SU-DHL-6 (cell line): ENCODE measurements at regions not wholly inside any gene's neighbourhood (a gene's known extent, or its start where the extent isn't known, plus 50 kb on each side); places are given as distances from the start of the nearest gene placed in this dataset.

Experiments used
- H2AFZ ChIP-seq: fragments of 200-600 bp; sonication (generic); 2 replicates; pipeline ENCODE4 v1.6.1; 2014; ENCODE audit warnings: low read depth, mild to moderate bottlenecking, moderate library complexity, mixed read lengths, antibody characterized with exemption, low read length; ENCODE audit not compliant: severe bottlenecking
- H3F3A ChIP-seq: fragments of 200-600 bp; shearing (Covaris generic); 2 replicates; pipeline ENCODE4 v1.6.0; 2016; ENCODE audit warnings: antibody characterized with exemption, mild to moderate bottlenecking; ENCODE audit not compliant: insufficient read depth
- H3K27ac ChIP-seq: fragments of 200-600 bp; sonication (generic); 2 replicates; pipeline ENCODE4 v1.5.1; 2016; ENCODE audit warnings: low read depth, mild to moderate bottlenecking, low read length, moderate library complexity, mixed read lengths
- H3K27me3 ChIP-seq: fragments of 200-600 bp; sonication (generic), shearing (Covaris generic); 2 replicates; pipeline ENCODE4 v1.6.0; 2014; ENCODE audit warnings: mild to moderate bottlenecking, low read length
- H3K36me3 ChIP-seq: fragments of 200-600 bp; sonication (generic); 2 replicates; pipeline ENCODE4 v1.6.1; 2014; ENCODE audit warnings: mild to moderate bottlenecking, low read length, mixed read lengths
- H3K4me2 ChIP-seq: fragments of 300-600, 200-600 bp; shearing (Covaris generic), sonication (generic); 2 replicates; pipeline ENCODE4 v1.6.0; 2014; ENCODE audit warnings: low read length, low read depth, mild to moderate bottlenecking; ENCODE audit not compliant: poor library complexity, severe bottlenecking
- H3K4me3 ChIP-seq: fragments of 200-600 bp; sonication (generic); 2 replicates; pipeline ENCODE4 v1.5.1; 2014; ENCODE audit warnings: antibody characterized with exemption, low read length, mild to moderate bottlenecking, mixed read lengths; ENCODE audit not compliant: insufficient read depth, poor library complexity, severe bottlenecking
- H3K79me2 ChIP-seq: fragments of 200-600 bp; sonication (generic); 2 replicates; pipeline ENCODE4 v1.6.1; 2014; ENCODE audit warnings: mild to moderate bottlenecking, low read length, moderate library complexity; ENCODE audit not compliant: insufficient read depth
- H3K9ac ChIP-seq: fragments of 200-600 bp; sonication (generic); 2 replicates; pipeline ENCODE4 v1.7.0; 2014; ENCODE audit warnings: mild to moderate bottlenecking, low read length
- H3K9me2 ChIP-seq: fragments of 200-600 bp; sonication (generic); replicated peaks from 2 replicates; pipeline ENCODE4 v1.6.1; 2014; ENCODE audit warnings: low read length; ENCODE audit not compliant: insufficient read depth
- H3K9me3 ChIP-seq: fragments of 200-600 bp; sonication (generic); 2 replicates; pipeline ENCODE4 v1.6.1; 2014; ENCODE audit warnings: low read length, mixed read lengths; ENCODE audit not compliant: insufficient read depth
- H4K20me1 ChIP-seq: fragments of 200-600 bp; sonication (generic); 2 replicates; pipeline ENCODE4 v1.6.1; 2014; ENCODE audit warnings: low read depth, mild to moderate bottlenecking, antibody characterized with exemption, low read length, moderate library complexity, mixed read lengths
- CTCF ChIP-seq: fragments of 200-600 bp; sonication (generic); IDR thresholded peaks from one replicate; pipeline ENCODE4 v1.5.1; 2017; ENCODE audit warnings: antibody characterized with exemption, mild to moderate bottlenecking, low read length, moderate library complexity; ENCODE audit not compliant: insufficient read depth, poor library complexity, severe bottlenecking
- EZH2phosphoT487 ChIP-seq: fragments of 200-600 bp; sonication (generic), shearing (Covaris generic); conservative IDR thresholded peaks from 2 replicates; pipeline ENCODE4 v1.6.1; 2018; ENCODE audit warnings: mild to moderate bottlenecking, antibody characterized with exemption, low read length, moderate library complexity, mixed read lengths

DNA sequence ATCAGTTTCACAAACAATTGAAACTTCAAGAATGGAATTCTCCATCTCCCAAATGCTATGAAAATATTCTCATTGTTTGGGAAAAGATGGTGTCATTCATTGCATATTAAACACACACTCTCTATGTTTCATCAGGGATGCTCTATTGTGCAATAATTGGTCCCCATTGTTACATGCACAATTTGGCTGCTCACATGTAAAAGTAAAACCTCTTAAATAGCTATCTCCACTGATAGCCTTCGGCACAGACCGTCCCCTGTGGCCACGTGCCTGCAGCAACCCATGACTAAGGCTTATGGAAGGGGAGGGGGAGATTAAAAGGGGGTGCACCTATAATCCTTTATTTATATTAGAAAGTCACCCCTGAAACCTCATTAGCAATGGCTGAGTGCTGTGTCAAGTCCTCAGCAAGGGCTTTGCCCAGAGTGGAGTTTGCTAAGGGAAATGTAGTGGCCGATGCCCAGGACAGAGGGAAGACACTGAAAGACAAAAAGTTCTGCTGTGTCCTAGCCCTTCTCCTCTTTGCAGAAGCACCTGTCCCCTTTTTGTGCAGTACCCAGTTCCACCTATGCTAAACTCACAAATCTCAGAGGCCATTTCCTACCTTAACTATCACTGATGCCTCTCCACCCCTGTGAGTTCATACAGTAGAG lies 309.6 kb upstream of the ESRRG start:
- Histone ChIP-seq H3K79me2 (no peaks in the 10 kb centered on the region), H3K36me3 (no peaks in the 10 kb centered on the region), H3K27ac (no peak overlapping the region)

DNA sequence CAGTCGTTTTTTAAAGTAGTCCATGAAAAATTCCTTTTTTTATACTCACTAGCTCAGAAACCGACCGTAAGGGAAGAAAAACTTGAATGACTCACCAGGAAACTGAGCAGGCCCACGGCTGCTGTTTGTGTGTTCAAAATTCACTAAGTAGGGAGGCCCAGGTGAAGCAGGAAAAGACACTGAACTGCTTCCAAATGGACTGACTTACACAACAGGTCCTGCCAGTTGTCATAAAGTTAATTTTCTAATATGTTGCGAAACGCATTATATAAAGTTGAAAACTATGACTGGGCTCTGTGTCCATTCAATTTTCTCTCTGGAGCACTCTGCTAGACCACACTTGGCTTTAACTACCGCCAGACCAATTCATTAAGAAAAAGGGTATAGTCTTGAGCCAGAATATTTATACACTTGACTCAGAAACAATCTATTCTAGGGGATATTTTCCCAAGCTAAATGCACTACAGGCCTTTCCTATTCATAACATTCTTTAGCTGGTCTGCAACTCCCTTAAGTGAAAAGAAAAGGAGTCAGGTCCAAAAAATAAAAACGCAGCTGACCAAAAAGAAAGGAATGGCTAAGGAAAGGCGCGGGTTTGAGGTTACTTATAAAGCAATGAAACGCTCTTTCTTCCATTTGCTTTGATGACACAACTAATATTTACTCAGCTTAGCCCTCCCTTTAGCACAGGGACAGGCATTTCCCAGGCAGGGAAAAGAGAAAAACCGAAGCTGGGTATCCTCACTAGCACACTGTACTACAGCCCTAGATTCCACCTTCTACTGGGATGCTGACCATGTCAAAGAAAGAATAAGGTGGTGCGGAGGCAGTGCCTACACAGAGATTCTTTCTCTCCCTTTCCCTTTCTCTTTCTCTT lies 306.3 kb upstream of the ESRRG start:
- H3F3A ChIP-seq = no peaks in the 10 kb centered on the region
- no peak overlapping the region for H2AFZ ChIP-seq
- H3K4me2 ChIP-seq = no peak overlapping the region
- no peak overlapping the region for H3K4me3 ChIP-seq
- no peaks in the 10 kb centered on the region for H3K36me3 ChIP-seq
- no peaks in the 10 kb centered on the region for H3K9me2 ChIP-seq
- H3K27me3 ChIP-seq = no peaks in the 10 kb centered on the region
- no peaks in the 10 kb centered on the region for H3K9me3 ChIP-seq
- H4K20me1 ChIP-seq = no peaks in the 10 kb centered on the region
- H3K9ac ChIP-seq = no peak overlapping the region
- TF ChIP-seq EZH2phosphoT487 (no peak), CTCF (no peak)
- no peaks in the 10 kb centered on the region for H3K79me2 ChIP-seq
- H3K27ac ChIP-seq = no peak overlapping the region

More for the DNA sequence above, 309.6 kb upstream of the ESRRG start:
- Histone ChIP-seq H3K9me3 (no peaks in the 10 kb centered on the region), H3K4me2 (no peak overlapping the region), H3K9me2 (no peaks in the 10 kb centered on the region), H3F3A (no peaks in the 10 kb centered on the region), H3K9ac (no peak overlapping the region), H3K4me3 (no peak overlapping the region), H2AFZ (no peak overlapping the region), H3K27me3 (no peaks in the 10 kb centered on the region), H4K20me1 (no peaks in the 10 kb centered on the region)
- TF ChIP-seq CTCF = no peak
- no peak for TF ChIP-seq EZH2phosphoT487

GRCh38 chr1:217027403-217028080 lies 304.3 kb upstream of the ESRRG start:
- no peak overlapping the region for H3K27ac ChIP-seq
- no peaks in the 10 kb centered on the region for H3K27me3 ChIP-seq
- H4K20me1 ChIP-seq = no peaks in the 10 kb centered on the region
- no peaks in the 10 kb centered on the region for H3K36me3 ChIP-seq
- TF ChIP-seq EZH2phosphoT487 (no peak), CTCF (no peak)
- no peak overlapping the region for H2AFZ ChIP-seq
- no peak overlapping the region for H3K4me2 ChIP-seq
- no peaks in the 10 kb centered on the region for H3F3A ChIP-seq
- no peaks in the 10 kb centered on the region for H3K9me3 ChIP-seq
- no peaks in the 10 kb centered on the region for H3K79me2 ChIP-seq
- no peak overlapping the region for H3K4me3 ChIP-seq
- H3K9me2 ChIP-seq = no peaks in the 10 kb centered on the region
- no peak overlapping the region for H3K9ac ChIP-seq
